GM15510 (cell line): ENCODE measurements at regions not wholly inside any gene's neighbourhood (a gene's known extent, or its start where the extent isn't known, plus 50 kb on each side); places are given as distances from the start of the nearest gene placed in this dataset.

ENCODE experiments used
- POLR2A ChIP-seq: IDR thresholded peaks from 3 replicates; pipeline ENCODE4 v1.6.1; 2011; ENCODE audit warnings: borderline replicate concordance; ENCODE audit not compliant: insufficient read length; ENCODE audit errors: extremely low read depth

GRCh38 chr3:177599326-177599725 is 402.0 kb upstream of the TBL1XR1 start:
- no peak for TF ChIP-seq POLR2A

- TF ChIP-seq POLR2A, result no peak
These were observed 402.6 kb upstream of the TBL1XR1 start for GRCh38 chr3:177599837-177600236.

- TF ChIP-seq POLR2A, result no peak
These were observed 403.1 kb upstream of the TBL1XR1 start for GRCh38 chr3:177600411-177600810.

GRCh38 chr3:177601152-177601551 is 403.9 kb upstream of the TBL1XR1 start:
- TF ChIP-seq POLR2A, result no peak

- TF ChIP-seq POLR2A, result no peak
These were observed 405.4 kb upstream of the TBL1XR1 start for GRCh38 chr3:177602601-177603147.

GRCh38 chr3:177603148-177603603 is 405.9 kb upstream of the TBL1XR1 start:
- no peak for TF ChIP-seq POLR2A

- TF ChIP-seq POLR2A, result no peak
These were observed 406.9 kb upstream of the TBL1XR1 start for GRCh38 chr3:177604181-177604580.

- TF ChIP-seq POLR2A, result no peak
These were observed 409.6 kb upstream of the TBL1XR1 start for GRCh38 chr3:177606891-177607290.

GRCh38 chr3:177607589-177607988 is 410.3 kb upstream of the TBL1XR1 start:
- no peak for TF ChIP-seq POLR2A

GRCh38 chr3:177608443-177608842 is 411.2 kb upstream of the TBL1XR1 start:
- no peak for TF ChIP-seq POLR2A

- no peak for TF ChIP-seq POLR2A
These were observed 412.3 kb upstream of the TBL1XR1 start for GRCh38 chr3:177609613-177610012.

GRCh38 chr3:177610262-177610661 is 413.0 kb upstream of the TBL1XR1 start:
- TF ChIP-seq POLR2A, result no peak

GRCh38 chr3:177610686-177611633 is 413.7 kb upstream of the TBL1XR1 start:
- no peak for TF ChIP-seq POLR2A

- no peak for TF ChIP-seq POLR2A
These were observed 414.6 kb upstream of the TBL1XR1 start for GRCh38 chr3:177611752-177612334.

GRCh38 chr3:177613901-177614300 is 416.6 kb upstream of the TBL1XR1 start:
- no peak for TF ChIP-seq POLR2A
